MM.1S (cell line): ENCODE measurements at regions not wholly inside any gene's neighbourhood (a gene's known extent, or its start where the extent isn't known, plus 50 kb on each side); places are given as distances from the start of the nearest gene placed in this dataset.

Source experiments
- DNase-seq: peaks from one replicate; pipeline ENCODE4 v3.0.0-alpha.2; 2015
- H2AFZ ChIP-seq: fragments of 300-600 bp; sonication (generic); 2 replicates; pipeline ENCODE4 v1.6.0; 2016; ENCODE audit warnings: antibody characterized with exemption, low read length
- H3F3A ChIP-seq: fragments of 300-600 bp; sonication (generic); 2 replicates; pipeline ENCODE4 v1.6.1; 2016; ENCODE audit warnings: mild to moderate bottlenecking, antibody characterized with exemption, low read length, moderate library complexity, mixed read lengths; ENCODE audit not compliant: insufficient read depth
- H3K27ac ChIP-seq: fragments of 300-600 bp; sonication (generic); 2 replicates; pipeline ENCODE4 v1.5.1; 2016; ENCODE audit warnings: mild to moderate bottlenecking, low read length
- H3K27me3 ChIP-seq: fragments of 300-600 bp; sonication (generic); replicated peaks from 2 replicates; pipeline ENCODE4 v1.6.0; 2016; ENCODE audit warnings: low read length; ENCODE audit not compliant: insufficient read depth
- H3K36me3 ChIP-seq: fragments of 300-600 bp; sonication (generic); replicated peaks from 2 replicates; pipeline ENCODE4 v1.6.1; 2016; ENCODE audit warnings: mild to moderate bottlenecking, low read length, mixed read lengths; ENCODE audit not compliant: insufficient read depth
- H3K4me1 ChIP-seq: fragments of 300-600 bp; sonication (generic); 2 replicates; pipeline ENCODE4 v1.6.1; 2016; ENCODE audit warnings: low read length, mixed read lengths
- H3K4me2 ChIP-seq: fragments of 300-600 bp; sonication (generic); 2 replicates; pipeline ENCODE4 v1.6.0; 2016; ENCODE audit warnings: low read depth, low read length
- H3K4me3 ChIP-seq: fragments of 300-600 bp; sonication (generic); 2 replicates; pipeline ENCODE4 v1.5.1; 2016; ENCODE audit warnings: low read length, mixed read lengths
- H3K79me2 ChIP-seq: fragments of 300-600 bp; sonication (generic); 2 replicates; pipeline ENCODE4 v1.6.1; 2016; ENCODE audit warnings: mixed run types, low read length, mixed read lengths
- H3K9ac ChIP-seq: fragments of 300-600 bp; sonication (generic); 2 replicates; pipeline ENCODE4 v1.6.1; 2016; ENCODE audit warnings: low read length, mixed read lengths
- H3K9me2 ChIP-seq: fragments of 300-600 bp; sonication (generic); replicated peaks from 2 replicates; pipeline ENCODE4 v1.6.1; 2016; ENCODE audit warnings: mild to moderate bottlenecking, low read length, mixed read lengths; ENCODE audit not compliant: insufficient read depth
- H3K9me3 ChIP-seq: fragments of 300-600 bp; sonication (generic); replicated peaks from 2 replicates; pipeline ENCODE4 v1.6.1; 2016; ENCODE audit warnings: mild to moderate bottlenecking, low read length, mixed read lengths; ENCODE audit not compliant: insufficient read depth
- H4K20me1 ChIP-seq: fragments of 300-600 bp; sonication (generic); 2 replicates; pipeline ENCODE4 v1.6.1; 2016; ENCODE audit warnings: mild to moderate bottlenecking, low read length, moderate library complexity, mixed read lengths; ENCODE audit not compliant: insufficient read depth
- CTCF ChIP-seq: fragments of 300-600 bp; sonication (generic); IDR thresholded peaks from 2 replicates; pipeline ENCODE4 v1.5.1; 2016; ENCODE audit warnings: antibody characterized with exemption, low read length, mixed read lengths
- EZH2 ChIP-seq: fragments of 300-600 bp; sonication (generic); optimal IDR thresholded peaks from 2 replicates; pipeline ENCODE3; 2017; ENCODE audit warnings: low read depth, mild to moderate bottlenecking, antibody characterized with exemption, low read length, mixed read lengths
- EZH2phosphoT487 ChIP-seq: fragments of 300-600 bp; sonication (generic); IDR thresholded peaks from 2 replicates; pipeline ENCODE4 v1.6.1; 2018; ENCODE audit warnings: antibody characterized with exemption, low read length

- no peaks in the 10 kb centered on the region for H3K36me3 ChIP-seq
These were observed 518.2 kb downstream of the ADGRL2 start for GRCh38 chr1:82318921-82319320.

GRCh38 chr1:82318265-82318664 lies 517.5 kb downstream of the ADGRL2 start:
- no peak for DNase-seq
- no peaks in the 10 kb centered on the region for H3F3A ChIP-seq
- no peak overlapping the region for H3K27ac ChIP-seq
- H2AFZ ChIP-seq = no peak overlapping the region
- H3K4me2 ChIP-seq = no peak overlapping the region
- H3K9me3 ChIP-seq = no peaks in the 10 kb centered on the region
- no peak overlapping the region for H3K4me3 ChIP-seq
- no peaks in the 10 kb centered on the region for H3K4me1 ChIP-seq
- TF ChIP-seq CTCF (no peak), EZH2 (no peak), EZH2phosphoT487 (no peak)
- no peaks in the 10 kb centered on the region for H3K36me3 ChIP-seq
- no peaks in the 10 kb centered on the region for H3K9me2 ChIP-seq
- no peaks in the 10 kb centered on the region for H3K27me3 ChIP-seq
- no peak overlapping the region for H3K9ac ChIP-seq
- no peaks in the 10 kb centered on the region for H4K20me1 ChIP-seq
- no peaks in the 10 kb centered on the region for H3K79me2 ChIP-seq

More at GRCh38 chr1:82318921-82319320, 518.2 kb downstream of the ADGRL2 start:
- no peak for TF ChIP-seq CTCF
- no peak for TF ChIP-seq EZH2
- TF ChIP-seq EZH2phosphoT487 = no peak
- Histone ChIP-seq H4K20me1 (no peaks in the 10 kb centered on the region), H3K27me3 (no peaks in the 10 kb centered on the region), H3K79me2 (no peaks in the 10 kb centered on the region), H2AFZ (no peak overlapping the region), H3F3A (no peaks in the 10 kb centered on the region), H3K27ac (no peak overlapping the region), H3K4me1 (no peaks in the 10 kb centered on the region), H3K4me3 (no peak overlapping the region), H3K9me2 (no peaks in the 10 kb centered on the region), H3K9ac (no peak overlapping the region), H3K4me2 (no peak overlapping the region), H3K9me3 (no peaks in the 10 kb centered on the region)
- DNase-seq = no peak

GRCh38 chr1:82317671-82318070 lies 516.9 kb downstream of the ADGRL2 start:
- peak overlapping the region; percentile 28; the same call in 1 of the 2 replicates for H3K4me2 ChIP-seq
- no peak for DNase-seq
- H3K9me3 ChIP-seq = no peaks in the 10 kb centered on the region
- peak overlapping the region; percentile 52; the same call in 1 of the 2 replicates for H2AFZ ChIP-seq
- no peaks in the 10 kb centered on the region for H3K79me2 ChIP-seq
- H3K27me3 ChIP-seq = no peaks in the 10 kb centered on the region
- no peak overlapping the region for H3K27ac ChIP-seq
- no peaks in the 10 kb centered on the region for H3K9me2 ChIP-seq
- H3K36me3 ChIP-seq = no peaks in the 10 kb centered on the region
- no peaks in the 10 kb centered on the region for H4K20me1 ChIP-seq
- no peaks in the 10 kb centered on the region for H3K4me1 ChIP-seq
- TF ChIP-seq EZH2 = no peak
- no peak for TF ChIP-seq CTCF
- no peak for TF ChIP-seq EZH2phosphoT487
- no peak overlapping the region for H3K4me3 ChIP-seq
- no peaks in the 10 kb centered on the region for H3F3A ChIP-seq
- H3K9ac ChIP-seq = no peak overlapping the region
